Gastroesophageal sphincter (tissue), 4 donors: ENCODE measurements at regions not wholly inside any gene's neighbourhood (a gene's known extent, or its start where the extent isn't known, plus 50 kb on each side); places are given as distances from the start of the nearest gene placed in this dataset.
A peak's percentile ranks its signal among the peaks of the same experiment; 100 is the strongest.

Experiments
- ATAC-seq: fragments of 150-250 bp; one replicate; pipeline ENCODE4 v1.9.1; 2016; ENCODE audit warnings: mild to moderate bottlenecking, moderate library complexity
- H3K27ac ChIP-seq, 4 donors: fragments of 200-600 bp; sonication (generic) in 3 of 4; 1 replicate in 3 of 4; 2 replicates in 1 of 4; pipeline ENCODE4 v1.5.1; 2016 to 2019
- H3K27me3 ChIP-seq: fragments of 200-600 bp; sonication (generic); one replicate; pipeline ENCODE4 v1.5.1; 2019
- H3K36me3 ChIP-seq, 2 donors: fragments of 200-600 bp; sonication (generic); one replicate each; pipeline ENCODE4 v1.5.1; 2019; ENCODE audit warnings: control low read depth in 1 of 2
- H3K4me1 ChIP-seq, 3 donors: fragments of 200-600 bp; sonication (generic); 1 replicate in 2 of 3; 2 replicates in 1 of 3; pipeline ENCODE4 v1.5.1; 2016 to 2019; ENCODE audit warnings: control low read depth in 2 of 3
- H3K4me3 ChIP-seq, 2 donors: fragments of 200-600 bp; sonication (generic); one replicate each; pipeline ENCODE4 v1.5.1; 2019; ENCODE audit warnings: mild to moderate bottlenecking in 1 of 2, moderate library complexity in 1 of 2
- H3K9me3 ChIP-seq, 3 donors: fragments of 200-600 bp; sonication (generic); one replicate each; pipeline ENCODE4 v1.5.1; 2017 to 2019; ENCODE audit warnings: control low read depth in 2 of 3
- EP300 ChIP-seq: sonication (generic); formaldehyde crosslinking; IDR thresholded peaks from one replicate; pipeline ENCODE4 v1.6.1; 2017; ENCODE audit warnings: antibody characterized with exemption, mild to moderate bottlenecking
- POLR2A ChIP-seq, 2 donors: fragments of 450-650 bp; IDR thresholded peaks; one replicate each; pipeline ENCODE4 v1.6.1; 2017; ENCODE audit warnings: antibody characterized with exemption in 2 of 2, mild to moderate bottlenecking in 2 of 2, moderate library complexity in 1 of 2
- POLR2AphosphoS5 ChIP-seq: sonication (generic); formaldehyde crosslinking; IDR thresholded peaks from one replicate; pipeline ENCODE4 v1.6.1; 2017; ENCODE audit warnings: antibody characterized with exemption
- WGBS, 2 donors: methylation state at CpG; one replicate each; pipeline ENCODE4 v1.1.5; 2018; ENCODE audit warnings: low coverage in 1 of 2; 5-methylcytosine and 5-hydroxymethylcytosine counted together
- TF ChIP-seq, protein P1 (sequence below), 4 experiments: fragments of 200-600 bp in 2 of 4; fragments of 450-650 bp in 2 of 4; sonication (generic) in 1 of 4; IDR thresholded peaks; one replicate each; pipeline ENCODE4 v1.5.1; 2017 to 2019; ENCODE audit warnings: antibody characterized with exemption in 4 of 4, mild to moderate bottlenecking in 2 of 4, moderate library complexity in 2 of 4

DNA sequence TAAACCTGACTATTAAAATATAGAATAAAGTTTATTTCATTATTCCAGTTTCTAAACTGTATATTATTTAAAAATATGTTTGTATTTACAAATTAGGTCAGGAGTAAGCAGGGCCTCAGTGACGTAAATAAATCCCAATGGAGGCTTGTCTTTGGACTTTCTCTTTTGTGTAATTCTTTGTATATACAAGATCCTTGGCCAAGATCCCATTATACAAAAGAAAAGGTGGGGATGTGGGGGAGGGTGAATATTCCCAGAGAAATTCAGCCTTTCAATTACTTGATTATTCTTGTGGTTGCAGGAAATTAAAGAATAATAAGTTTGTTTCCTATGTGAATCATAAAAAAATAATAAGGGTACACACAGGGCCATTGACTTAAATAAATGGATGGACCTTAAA is 178.7 kb upstream of the PRPS1L1 start:
- no peak overlapping the region for H3K4me3 ChIP-seq
- 25 to 65% methylated on average over 1 of the region's 1 CpG for WGBS, 2 donors
- no peaks in the 10 kb centered on the region for H3K27me3 ChIP-seq
- H3K4me1 ChIP-seq = peaks cover 2 to 47% (median 2%) of the 10 kb centered on the region in 3 donors
- no peaks in the 10 kb centered on the region for H3K36me3 ChIP-seq
- no peak overlapping the region for H3K27ac ChIP-seq
- TF ChIP-seq, protein P1, sequence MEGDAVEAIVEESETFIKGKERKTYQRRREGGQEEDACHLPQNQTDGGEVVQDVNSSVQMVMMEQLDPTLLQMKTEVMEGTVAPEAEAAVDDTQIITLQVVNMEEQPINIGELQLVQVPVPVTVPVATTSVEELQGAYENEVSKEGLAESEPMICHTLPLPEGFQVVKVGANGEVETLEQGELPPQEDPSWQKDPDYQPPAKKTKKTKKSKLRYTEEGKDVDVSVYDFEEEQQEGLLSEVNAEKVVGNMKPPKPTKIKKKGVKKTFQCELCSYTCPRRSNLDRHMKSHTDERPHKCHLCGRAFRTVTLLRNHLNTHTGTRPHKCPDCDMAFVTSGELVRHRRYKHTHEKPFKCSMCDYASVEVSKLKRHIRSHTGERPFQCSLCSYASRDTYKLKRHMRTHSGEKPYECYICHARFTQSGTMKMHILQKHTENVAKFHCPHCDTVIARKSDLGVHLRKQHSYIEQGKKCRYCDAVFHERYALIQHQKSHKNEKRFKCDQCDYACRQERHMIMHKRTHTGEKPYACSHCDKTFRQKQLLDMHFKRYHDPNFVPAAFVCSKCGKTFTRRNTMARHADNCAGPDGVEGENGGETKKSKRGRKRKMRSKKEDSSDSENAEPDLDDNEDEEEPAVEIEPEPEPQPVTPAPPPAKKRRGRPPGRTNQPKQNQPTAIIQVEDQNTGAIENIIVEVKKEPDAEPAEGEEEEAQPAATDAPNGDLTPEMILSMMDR (IDR thresholded peaks at IDR 0.05) = no peak
- no peak for TF ChIP-seq POLR2AphosphoS5
- no peak for TF ChIP-seq POLR2A (IDR thresholded peaks at IDR 0.05)
- H3K9me3 ChIP-seq = no peaks in the 10 kb centered on the region
- no peak for ATAC-seq

DNA sequence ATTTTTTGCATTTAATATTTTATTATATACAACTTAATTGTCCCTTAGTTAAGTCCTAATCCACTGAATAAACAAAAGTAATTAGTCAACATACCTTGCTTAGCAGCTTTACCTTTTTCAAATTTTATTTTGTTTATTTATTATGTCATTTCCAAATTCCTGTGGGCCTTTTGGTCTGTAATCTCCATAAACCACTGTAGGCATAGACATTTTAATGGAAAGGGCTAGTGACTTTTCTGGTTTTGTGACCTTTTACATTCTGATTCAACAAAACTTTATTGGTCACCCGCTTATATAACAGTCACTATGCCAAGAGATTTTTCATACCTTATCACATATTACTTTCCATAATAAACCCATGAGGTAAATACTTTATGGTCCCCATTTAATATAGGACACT is 181.3 kb upstream of the PRPS1L1 start:
- Histone ChIP-seq H3K27ac (no peak overlapping the region), H3K4me1 (peaks cover 4 to 49% (median 7%) of the 10 kb centered on the region in 3 donors), H3K4me3 (no peak overlapping the region), H3K9me3 (no peaks in the 10 kb centered on the region), H3K27me3 (no peaks in the 10 kb centered on the region), H3K36me3 (no peaks in the 10 kb centered on the region)
- no peak for ATAC-seq
- no peak for TF ChIP-seq POLR2AphosphoS5
- no peak for TF ChIP-seq POLR2A (IDR thresholded peaks at IDR 0.05)
- TF ChIP-seq, protein P1 (IDR thresholded peaks at IDR 0.05) = no peak
- no peak for TF ChIP-seq EP300
- 100% methylated on average over 1 of the region's 1 CpG; no CpG with 5 or more reads in 1 of the 2 donors for WGBS, 2 donors

DNA sequence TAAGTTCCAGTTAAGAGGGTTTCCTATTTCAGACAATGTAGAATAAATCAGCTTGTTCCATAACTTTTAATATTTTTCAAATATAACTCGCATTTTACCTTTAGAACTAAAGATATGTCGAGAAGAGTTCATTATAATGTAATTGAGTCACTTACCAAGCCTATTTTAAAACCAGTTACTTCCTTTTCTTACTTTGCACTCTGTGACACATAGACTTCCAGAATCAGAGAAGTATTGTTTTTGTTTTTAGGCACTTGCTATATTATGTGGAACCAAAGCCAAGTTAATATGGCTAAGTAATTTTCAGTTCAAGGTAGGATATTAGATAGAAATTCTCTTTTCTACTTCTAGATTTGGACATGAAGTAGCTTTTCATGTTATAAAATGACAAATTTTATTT is 182.7 kb upstream of the PRPS1L1 start:
- Histone ChIP-seq H3K36me3 (no peaks in the 10 kb centered on the region), H3K4me3 (no peak overlapping the region), H3K4me1 (peaks cover 4 to 58% (median 12%) of the 10 kb centered on the region in 3 donors), H3K27me3 (no peaks in the 10 kb centered on the region), H3K27ac (no peak overlapping the region), H3K9me3 (no peaks in the 10 kb centered on the region)
- 72 to 89% methylated on average over 2 of the region's 2 CpGs for WGBS, 2 donors
- TF ChIP-seq POLR2A (IDR thresholded peaks at IDR 0.05) (no peak), EP300 (no peak), POLR2AphosphoS5 (no peak)
- TF ChIP-seq, protein P1 (IDR thresholded peaks at IDR 0.05) = no peak
- no peak for ATAC-seq

DNA sequence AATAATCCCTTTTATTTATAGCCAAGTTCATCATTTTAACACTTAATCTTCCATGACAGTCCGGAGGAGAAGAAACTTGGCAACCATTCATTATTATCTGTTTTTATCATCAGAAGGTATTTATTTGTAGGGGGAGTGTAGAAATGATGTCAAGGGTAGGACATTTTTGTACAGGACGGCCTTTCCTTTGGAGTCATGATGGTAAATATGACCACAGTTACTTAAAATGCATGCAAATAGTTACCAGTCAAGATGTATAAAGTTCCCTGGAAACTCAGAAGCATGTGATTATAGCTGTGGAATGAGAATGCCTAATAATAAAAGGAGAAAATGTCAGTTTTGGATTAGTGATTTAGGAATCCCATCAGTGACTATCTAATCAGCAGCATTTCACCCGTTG is 183.1 kb upstream of the PRPS1L1 start:
- WGBS, 2 donors = 65 to 67% methylated on average over 3 of the region's 3 CpGs
- H3K36me3 ChIP-seq = no peaks in the 10 kb centered on the region
- H3K4me1 ChIP-seq = peaks cover 4 to 58% (median 12%) of the 10 kb centered on the region in 3 donors
- no peak for ATAC-seq
- H3K27me3 ChIP-seq = no peaks in the 10 kb centered on the region
- TF ChIP-seq POLR2AphosphoS5 (no peak), POLR2A (IDR thresholded peaks at IDR 0.05) (no peak), EP300 (no peak)
- TF ChIP-seq, protein P1 (IDR thresholded peaks at IDR 0.05) = no peak
- no peaks in the 10 kb centered on the region for H3K9me3 ChIP-seq
- no peak overlapping the region for H3K27ac ChIP-seq
- no peak overlapping the region for H3K4me3 ChIP-seq

DNA sequence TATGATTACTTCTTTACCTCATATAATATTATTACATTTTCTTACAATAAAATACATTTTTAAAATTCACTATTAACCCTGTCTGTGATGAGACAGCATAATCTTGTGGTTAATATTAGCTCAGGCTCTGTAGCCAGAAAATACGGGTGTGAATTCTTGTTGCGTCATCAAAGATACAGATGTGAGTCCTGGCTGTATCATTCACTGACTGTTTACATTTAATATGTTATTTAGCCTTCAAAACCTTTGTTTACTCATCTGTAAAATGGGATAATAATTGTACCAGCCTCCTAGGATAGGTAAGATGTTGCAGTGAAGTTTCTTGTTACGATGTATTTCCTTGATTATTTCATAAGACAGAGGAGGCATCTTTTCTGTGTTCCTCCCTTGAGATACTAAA is 184.7 kb upstream of the PRPS1L1 start:
- Histone ChIP-seq H3K4me3 (no peak overlapping the region), H3K27ac (peak overlapping the region in 3 of 4 donors; percentile 28 to 56 (median 48)), H3K9me3 (no peaks in the 10 kb centered on the region), H3K4me1 (peaks cover 4 to 45% (median 12%) of the 10 kb centered on the region in 3 donors), H3K27me3 (no peaks in the 10 kb centered on the region), H3K36me3 (no peaks in the 10 kb centered on the region)
- WGBS, 2 donors = 33 to 46% methylated on average over 3 of the region's 3 CpGs
- TF ChIP-seq POLR2AphosphoS5 = no peak
- TF ChIP-seq, protein P1 (IDR thresholded peaks at IDR 0.05) = no peak
- TF ChIP-seq EP300 = no peak
- TF ChIP-seq POLR2A (IDR thresholded peaks at IDR 0.05) = no peak
- no peak for ATAC-seq
